Activated CD4-positive, alpha-beta T cell treated with anti-CD3 and anti-CD28 coated beads, Interleukin-10, Interleukin-2, amounts not matched to agents 100 ng/mL and 50 ng/mL, durations not matched to agents 16 hours and 8 hours (primary cell): ENCODE measurements at regions not wholly inside any gene's neighbourhood (a gene's known extent, or its start where the extent isn't known, plus 50 kb on each side); places are given as distances from the start of the nearest gene placed in this dataset.
"Not testable (repeated sequence)": the region's sequence is repeated elsewhere in the genome, so short reads cannot be mapped to it uniquely, and the experiment has no call there.

ENCODE experiments used
- DNase-seq: peaks from one replicate; pipeline ENCODE4 v3.0.0-alpha.2; 2020

GRCh38 chr6:96276305-96276704 is 245.3 kb upstream of the UFL1 start:
- no peak for DNase-seq

GRCh38 chr6:96276856-96277255 is 244.8 kb upstream of the UFL1 start:
- no peak for DNase-seq

- no peak for DNase-seq
Measured at GRCh38 chr6:96279084-96279483, 242.5 kb upstream of the UFL1 start.

GRCh38 chr6:96286503-96286902 is 235.1 kb upstream of the UFL1 start:
- DNase-seq: no peak

GRCh38 chr6:96299525-96299924 is 222.1 kb upstream of the UFL1 start:
- DNase-seq: no peak

GRCh38 chr6:96301023-96301422 is 220.6 kb upstream of the UFL1 start:
- DNase-seq: no peak

GRCh38 chr6:96301781-96302180 is 219.8 kb upstream of the UFL1 start:
- no peak for DNase-seq

GRCh38 chr6:96302991-96303390 is 218.6 kb upstream of the UFL1 start:
- no peak for DNase-seq

GRCh38 chr6:96304997-96305396 is 216.6 kb upstream of the UFL1 start:
- DNase-seq: peak; percentile 57

- no peak for DNase-seq
Measured at GRCh38 chr6:96330884-96331283, 190.7 kb upstream of the UFL1 start.

- no peak for DNase-seq
Measured at GRCh38 chr6:96340164-96340563, 181.4 kb upstream of the UFL1 start.

- no peak for DNase-seq
Measured at GRCh38 chr6:96345501-96345900, 176.1 kb upstream of the UFL1 start.

- no peak for DNase-seq
Measured at GRCh38 chr6:96381246-96381645, 140.4 kb upstream of the UFL1 start.

GRCh38 chr6:96391776-96392360 is 129.7 kb upstream of the UFL1 start:
- DNase-seq: peak; percentile 3

- DNase-seq: no peak
Measured at GRCh38 chr6:96394727-96395126, 126.9 kb upstream of the UFL1 start.

GRCh38 chr6:96410467-96410866 is 111.1 kb upstream of the UFL1 start:
- DNase-seq: no peak

GRCh38 chr6:96420294-96420693 is 101.3 kb upstream of the UFL1 start:
- DNase-seq: no peak

- no peak for DNase-seq
Measured at GRCh38 chr6:96433950-96434349, 87.7 kb upstream of the UFL1 start.

GRCh38 chr6:96436398-96436797 is 85.2 kb upstream of the UFL1 start:
- DNase-seq: no peak

- not testable (repeated sequence) for DNase-seq
Measured at GRCh38 chr6:96437228-96437627, 84.4 kb upstream of the UFL1 start.

- DNase-seq: no peak
Measured at GRCh38 chr6:96450082-96450769, 71.4 kb upstream of the UFL1 start.

GRCh38 chr6:96450770-96451130 is 70.9 kb upstream of the UFL1 start:
- DNase-seq: no peak

- no peak for DNase-seq
Measured at GRCh38 chr6:96458771-96459170, 62.8 kb upstream of the UFL1 start.

- DNase-seq: no peak
Measured at GRCh38 chr6:96460052-96460700, 61.4 kb upstream of the UFL1 start.
